H9 (cell line): ENCODE measurements at regions not wholly inside any gene's neighbourhood (a gene's known extent, or its start where the extent isn't known, plus 50 kb on each side); places are given as distances from the start of the nearest gene placed in this dataset.

Experiments used
- DNase-seq: peaks from one replicate; pipeline ENCODE4 v3.0.0-alpha.2; 2017
- H2AFZ ChIP-seq: one replicate; pipeline ENCODE4 v1.6.1; 2013; ENCODE audit warnings: mild to moderate bottlenecking, low read length, control low read depth, moderate library complexity
- H2AK5ac ChIP-seq: 2 replicates; pipeline ENCODE4 v1.6.1; 2013; ENCODE audit warnings: low read length, control low read depth, mixed read lengths; ENCODE audit not compliant: insufficient read length
- H2BK120ac ChIP-seq: one replicate; pipeline ENCODE4 v1.6.1; 2013; ENCODE audit warnings: low read depth, mild to moderate bottlenecking, low read length, control low read depth, inconsistent platforms; ENCODE audit not compliant: poor library complexity, severe bottlenecking
- H2BK12ac ChIP-seq: 2 replicates; pipeline ENCODE4 v1.6.1; 2013; ENCODE audit warnings: low read length, control low read depth, mixed read lengths, low read depth; ENCODE audit not compliant: insufficient read length
- H2BK15ac ChIP-seq: 2 replicates; pipeline ENCODE4 v1.6.1; 2013; ENCODE audit warnings: low read depth, low read length, control low read depth
- H2BK20ac ChIP-seq: one replicate; pipeline ENCODE4 v1.6.1; 2013; ENCODE audit warnings: low read depth, mild to moderate bottlenecking, low read length, control low read depth, inconsistent platforms; ENCODE audit not compliant: poor library complexity, severe bottlenecking
- H2BK5ac ChIP-seq: 2 replicates; pipeline ENCODE4 v1.6.1; 2013; ENCODE audit warnings: low read length, control low read depth, mixed read lengths; ENCODE audit not compliant: insufficient read length
- H3K14ac ChIP-seq: 2 replicates; pipeline ENCODE4 v1.6.1; 2013; ENCODE audit warnings: low read length, control low read depth; ENCODE audit not compliant: insufficient read depth
- H3K18ac ChIP-seq: 2 replicates; pipeline ENCODE4 v1.6.1; 2013; ENCODE audit warnings: low read depth, mild to moderate bottlenecking, mixed read lengths, low read length, control low read depth; ENCODE audit not compliant: insufficient read length
- H3K23ac ChIP-seq: 2 replicates; pipeline ENCODE4 v1.6.1; 2013; ENCODE audit warnings: low read length, control low read depth, mixed read lengths, low read depth; ENCODE audit not compliant: insufficient read length
- H3K23me2 ChIP-seq: 2 replicates; pipeline ENCODE4 v1.6.1; 2013; ENCODE audit warnings: low read depth, mild to moderate bottlenecking, mixed read lengths, low read length, control low read depth; ENCODE audit not compliant: insufficient read length, poor library complexity, severe bottlenecking
- H3K27ac ChIP-seq: 2 replicates; pipeline ENCODE4 v1.5.1; 2013; ENCODE audit warnings: low read length, control low read depth, mixed read lengths, low read depth; ENCODE audit not compliant: insufficient read length
- H3K27me3 ChIP-seq: 2 replicates; pipeline ENCODE4 v1.6.1; 2013; ENCODE audit warnings: low read length, control low read depth, inconsistent platforms; ENCODE audit not compliant: insufficient read depth
- H3K4ac ChIP-seq: 2 replicates; pipeline ENCODE4 v1.6.1; 2013; ENCODE audit warnings: low read depth, mild to moderate bottlenecking, control low read depth, inconsistent platforms, low read length, moderate library complexity
- H3K4me1 ChIP-seq: 2 replicates; pipeline ENCODE4 v1.6.1; 2013; ENCODE audit warnings: low read length, control low read depth, inconsistent platforms; ENCODE audit not compliant: insufficient read depth
- H3K4me2 ChIP-seq: 2 replicates; pipeline ENCODE4 v1.6.1; 2013; ENCODE audit warnings: low read length, control low read depth, mixed read lengths; ENCODE audit not compliant: insufficient read length, insufficient read depth
- H3K56ac ChIP-seq: 2 replicates; pipeline ENCODE4 v1.6.1; 2013; ENCODE audit warnings: low read depth, mild to moderate bottlenecking, mixed read lengths, low read length, control low read depth; ENCODE audit not compliant: insufficient read length
- H3K79me1 ChIP-seq: 2 replicates; pipeline ENCODE4 v1.6.1; 2013; ENCODE audit warnings: low read depth, mild to moderate bottlenecking, moderate library complexity, low read length, control low read depth, inconsistent platforms; ENCODE audit not compliant: insufficient read depth, poor library complexity, severe bottlenecking
- H3K79me2 ChIP-seq: 2 replicates; pipeline ENCODE4 v1.6.1; 2013; ENCODE audit warnings: low read length, control low read depth, inconsistent platforms; ENCODE audit not compliant: insufficient read depth
- H3K9ac ChIP-seq: 2 replicates; pipeline ENCODE4 v1.6.1; 2013; ENCODE audit warnings: low read length, control low read depth, mixed read lengths; ENCODE audit not compliant: insufficient read length; ENCODE audit errors: extremely low read depth
- H3K9me3 ChIP-seq: one replicate; pipeline ENCODE4 v1.6.1; 2013; ENCODE audit warnings: low read depth, low read length, inconsistent platforms; ENCODE audit not compliant: control insufficient read depth
- H3T11ph ChIP-seq: one replicate; pipeline ENCODE4 v1.6.1; 2013; ENCODE audit warnings: mild to moderate bottlenecking, low read length, control low read depth, inconsistent platforms
- H4K20me1 ChIP-seq: one replicate; pipeline ENCODE4 v1.6.1; 2013; ENCODE audit not compliant: control insufficient read depth, insufficient read length, insufficient read depth
- H4K5ac ChIP-seq: 2 replicates; pipeline ENCODE4 v1.6.1; 2013; ENCODE audit warnings: low read depth, mild to moderate bottlenecking, mixed read lengths, low read length, control low read depth; ENCODE audit not compliant: insufficient read length
- H4K8ac ChIP-seq: replicated peaks from 2 replicates; pipeline ENCODE4 v1.6.1; 2013; ENCODE audit warnings: low read length, control low read depth, mixed read lengths, low read depth; ENCODE audit not compliant: insufficient read length
- H4K91ac ChIP-seq: 2 replicates; pipeline ENCODE4 v1.6.1; 2013; ENCODE audit warnings: low read depth, mild to moderate bottlenecking, moderate library complexity, mixed read lengths, low read length, control low read depth; ENCODE audit not compliant: insufficient read length
- H3K27ac Mint-ChIP-seq, 3 experiments: 2 replicates in 2 of 3; 3 replicates in 1 of 3; pipeline ENCODE4 v1.8.0; 2020 to 2021; ENCODE audit warnings: mixed read lengths in 3 of 3, mild to moderate bottlenecking in 1 of 3, moderate library complexity in 1 of 3
- H3K27me3 Mint-ChIP-seq: 2 replicates; pipeline ENCODE4 v1.8.0; 2021; ENCODE audit warnings: low read depth, mild to moderate bottlenecking, moderate library complexity, mixed read lengths
- H3K36me3 Mint-ChIP-seq, 3 experiments: 2 replicates in 2 of 3; 3 replicates in 1 of 3; pipeline ENCODE4 v1.8.0; 2020 to 2021; ENCODE audit warnings: low read depth in 3 of 3, mixed read lengths in 3 of 3; ENCODE audit not compliant: insufficient read depth in 1 of 3
- H3K4me1 Mint-ChIP-seq, 2 experiments: 2 replicates each; pipeline ENCODE4 v1.8.0; 2020; ENCODE audit warnings: mixed read lengths in 2 of 2
- H3K4me3 Mint-ChIP-seq, 2 experiments: 2 replicates in 1 of 2; 3 replicates in 1 of 2; pipeline ENCODE4 v1.8.0; 2020 to 2021; ENCODE audit warnings: mild to moderate bottlenecking in 2 of 2, mixed read lengths in 2 of 2, moderate library complexity in 1 of 2
- H3K9me3 Mint-ChIP-seq, 2 experiments: 2 replicates in 1 of 2; 3 replicates in 1 of 2; pipeline ENCODE4 v1.8.0; 2020; ENCODE audit warnings: mild to moderate bottlenecking in 2 of 2, mixed read lengths in 2 of 2, moderate library complexity in 1 of 2
- whole genome bisulfite sequencing: extraction: QIAGEN DNeasy Blood & Tissue Kit; methylation state at CpG from one replicate; pipeline ENCODE4 v1.1.7; 2013; ENCODE audit warnings: missing lambda C conversion rate, low lambda C conversion rate, mixed read lengths; ENCODE audit not compliant: insufficient read length; ENCODE audit errors: extremely low coverage; 5-methylcytosine and 5-hydroxymethylcytosine counted together
- TF ChIP-seq, protein P1 (sequence below): fragments of 200-600 bp; sonication (generic); conservative IDR thresholded peaks from 3 replicates; pipeline ENCODE4 v1.8.0; 2021; ENCODE audit warnings: antibody characterized with exemption, mild to moderate bottlenecking

DNA sequence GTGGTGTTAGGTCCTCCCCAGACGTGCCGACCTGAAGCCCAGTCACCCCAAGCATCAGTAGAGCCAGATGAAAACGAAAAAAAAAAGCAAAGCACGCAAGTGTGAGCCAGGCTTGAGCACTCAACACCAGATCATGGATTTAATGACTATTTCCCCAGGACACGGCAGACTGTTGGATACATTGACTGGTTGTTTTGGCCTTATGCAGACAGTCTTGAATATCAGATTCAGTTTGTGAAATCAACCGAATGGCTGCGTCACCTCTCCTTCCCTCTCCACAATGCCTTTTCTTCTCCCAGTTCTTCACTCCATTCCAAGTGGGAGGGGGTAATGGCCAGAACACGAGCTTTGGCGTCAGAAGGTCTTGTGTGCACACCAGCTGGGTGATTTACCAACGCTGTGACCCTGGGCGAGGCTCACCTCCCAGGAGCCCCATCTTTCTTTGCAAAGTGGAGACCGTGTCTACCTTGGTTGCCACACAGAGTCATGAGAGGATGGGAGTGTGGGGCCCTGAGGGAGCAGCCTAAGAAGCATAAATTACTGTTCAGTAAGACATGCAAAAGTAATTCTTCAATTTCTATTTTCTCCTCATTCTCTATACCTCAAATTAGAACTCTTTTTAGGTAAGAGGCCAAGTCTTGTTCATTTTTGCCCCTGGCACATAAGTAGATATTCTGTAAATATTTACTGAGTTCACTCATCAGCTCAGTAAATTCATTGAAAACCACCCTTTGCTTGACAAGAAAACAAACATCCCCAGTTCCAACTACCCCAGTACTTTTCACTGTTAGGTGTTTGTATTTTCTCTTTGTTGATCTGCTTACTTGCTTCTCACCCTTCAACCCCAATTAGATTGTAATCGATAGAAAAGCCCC, 181.1 kb upstream of the COPS8 start:
- Histone ChIP-seq H4K20me1 (no peaks in the 10 kb centered on the region), H3K4me2 (no peak overlapping the region)
- TF ChIP-seq, protein P1, sequence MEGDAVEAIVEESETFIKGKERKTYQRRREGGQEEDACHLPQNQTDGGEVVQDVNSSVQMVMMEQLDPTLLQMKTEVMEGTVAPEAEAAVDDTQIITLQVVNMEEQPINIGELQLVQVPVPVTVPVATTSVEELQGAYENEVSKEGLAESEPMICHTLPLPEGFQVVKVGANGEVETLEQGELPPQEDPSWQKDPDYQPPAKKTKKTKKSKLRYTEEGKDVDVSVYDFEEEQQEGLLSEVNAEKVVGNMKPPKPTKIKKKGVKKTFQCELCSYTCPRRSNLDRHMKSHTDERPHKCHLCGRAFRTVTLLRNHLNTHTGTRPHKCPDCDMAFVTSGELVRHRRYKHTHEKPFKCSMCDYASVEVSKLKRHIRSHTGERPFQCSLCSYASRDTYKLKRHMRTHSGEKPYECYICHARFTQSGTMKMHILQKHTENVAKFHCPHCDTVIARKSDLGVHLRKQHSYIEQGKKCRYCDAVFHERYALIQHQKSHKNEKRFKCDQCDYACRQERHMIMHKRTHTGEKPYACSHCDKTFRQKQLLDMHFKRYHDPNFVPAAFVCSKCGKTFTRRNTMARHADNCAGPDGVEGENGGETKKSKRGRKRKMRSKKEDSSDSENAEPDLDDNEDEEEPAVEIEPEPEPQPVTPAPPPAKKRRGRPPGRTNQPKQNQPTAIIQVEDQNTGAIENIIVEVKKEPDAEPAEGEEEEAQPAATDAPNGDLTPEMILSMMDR = no peak

More for the DNA sequence above, 181.1 kb upstream of the COPS8 start:
- Histone ChIP-seq H3K4me1 (no peaks in the 10 kb centered on the region), H3K23me2 (no peaks in the 10 kb centered on the region), H2AK5ac (no peak overlapping the region), H3K4ac (no peak overlapping the region), H3K23ac (no peak overlapping the region), H3K9me3 (no peaks in the 10 kb centered on the region), H2AFZ (no peak overlapping the region), H2BK12ac (no peak overlapping the region), H3K27me3 (no peaks in the 10 kb centered on the region), H3K56ac (no peak overlapping the region), H2BK20ac (no peak overlapping the region), H3K9ac (no peak overlapping the region), H3T11ph (no peak overlapping the region), H3K27ac (no peak overlapping the region), H3K18ac (no peak overlapping the region), H2BK15ac (no peak overlapping the region), H3K79me1 (no peaks in the 10 kb centered on the region), H3K79me2 (no peaks in the 10 kb centered on the region), H3K14ac (no peak overlapping the region), H4K5ac (no peak overlapping the region), H2BK5ac (no peak overlapping the region), H4K8ac (no peak overlapping the region), H4K91ac (no peak overlapping the region), H2BK120ac (no peak overlapping the region)
- no CpG with 5 or more reads among the region's 13 CpGs for WGBS
- H3K27me3 Mint-ChIP-seq = peaks cover 10% of the 10 kb centered on the region
- H3K4me3 Mint-ChIP-seq = no peak overlapping the region
- no peak for DNase-seq
- peaks cover 11 to 13% of the 10 kb centered on the region in 2 experiments for H3K4me1 Mint-ChIP-seq
- H3K36me3 Mint-ChIP-seq = no peaks in the 10 kb centered on the region
- H3K27ac Mint-ChIP-seq = no peak overlapping the region
- H3K9me3 Mint-ChIP-seq = no peaks in the 10 kb centered on the region
